GM23338 (cell line): ENCODE measurements at regions not wholly inside any gene's neighbourhood (a gene's known extent, or its start where the extent isn't known, plus 50 kb on each side); places are given as distances from the start of the nearest gene placed in this dataset.

ENCODE experiments used
- ATAC-seq: fragments of 200-7000 bp; cut with Tn5 transposase; 3 replicates; pipeline ENCODE4 v1.9.1; 2020
- DNase-seq: peaks from one replicate; pipeline ENCODE4 v3.0.0-alpha.2; 2015; ENCODE audit warnings: low spot score
- H2AFZ ChIP-seq: fragments of 200-600 bp; sonication (generic); 2 replicates; pipeline ENCODE4 v1.8.0; 2016; ENCODE audit warnings: antibody characterized with exemption, mild to moderate bottlenecking, moderate library complexity
- H3F3A ChIP-seq: fragments of 200-600 bp; sonication (generic); replicated peaks from 2 replicates; pipeline ENCODE4 v1.8.0; 2017; ENCODE audit warnings: antibody characterized with exemption, mixed run types, low read depth
- H3K27ac ChIP-seq: fragments of 200-600 bp; sonication (generic); 2 replicates; pipeline ENCODE4 v1.6.1; 2016; ENCODE audit warnings: low read depth
- H3K27me3 ChIP-seq: fragments of 200-600 bp; sonication (generic); 2 replicates; pipeline ENCODE4 v1.8.0; 2016; ENCODE audit warnings: mild to moderate bottlenecking, mixed run types, moderate library complexity; ENCODE audit not compliant: insufficient read depth
- H3K36me3 ChIP-seq: fragments of 200-600 bp; sonication (generic); 2 replicates; pipeline ENCODE4 v1.8.0; 2016; ENCODE audit warnings: mild to moderate bottlenecking; ENCODE audit not compliant: insufficient read depth
- H3K4me1 ChIP-seq: fragments of 200-600 bp; sonication (generic); 2 replicates; pipeline ENCODE4 v1.8.0; 2016; ENCODE audit warnings: mild to moderate bottlenecking, moderate library complexity; ENCODE audit not compliant: insufficient read depth
- H3K4me2 ChIP-seq: fragments of 200-600 bp; sonication (generic); 2 replicates; pipeline ENCODE4 v1.7.1; 2017; ENCODE audit warnings: mixed run types
- H3K4me3 ChIP-seq: fragments of 200-600 bp; sonication (generic); 2 replicates; pipeline ENCODE4 v1.6.1; 2016; ENCODE audit warnings: mixed run types
- H3K79me2 ChIP-seq: fragments of 200-600 bp; sonication (generic); replicated peaks from 2 replicates; pipeline ENCODE4 v1.8.0; 2017; ENCODE audit warnings: mild to moderate bottlenecking; ENCODE audit not compliant: insufficient read depth
- H3K9me2 ChIP-seq: fragments of 200-600 bp; sonication (generic); 2 replicates; pipeline ENCODE4 v1.8.0; 2017; ENCODE audit not compliant: insufficient read depth
- H4K20me1 ChIP-seq: fragments of 200-600 bp; sonication (generic); replicated peaks from 2 replicates; pipeline ENCODE4 v1.8.0; 2017; ENCODE audit warnings: mild to moderate bottlenecking; ENCODE audit not compliant: insufficient read depth
- H3K27ac Mint-ChIP-seq: 2 replicates; pipeline ENCODE4 v1.8.0; 2020; ENCODE audit warnings: inconsistent platforms, mild to moderate bottlenecking, moderate library complexity, mixed read lengths
- H3K27me3 Mint-ChIP-seq: 3 replicates; pipeline ENCODE4 v1.8.0; 2022; ENCODE audit warnings: low read depth, mild to moderate bottlenecking, moderate library complexity, mixed read lengths, inconsistent platforms; ENCODE audit not compliant: insufficient read depth, poor library complexity
- H3K36me3 Mint-ChIP-seq: 3 replicates; pipeline ENCODE4 v1.8.0; 2021; ENCODE audit warnings: low read depth, mild to moderate bottlenecking, inconsistent platforms, moderate library complexity, mixed read lengths
- H3K4me1 Mint-ChIP-seq: 3 replicates; pipeline ENCODE4 v1.8.0; 2020; ENCODE audit warnings: mild to moderate bottlenecking, inconsistent platforms, mixed read lengths
- H3K4me3 Mint-ChIP-seq: 3 replicates; pipeline ENCODE4 v1.8.0; 2021; ENCODE audit warnings: moderate library complexity, mild to moderate bottlenecking, inconsistent platforms, mixed read lengths
- H3K9me3 Mint-ChIP-seq: 3 replicates; pipeline ENCODE4 v1.8.0; 2020; ENCODE audit warnings: moderate library complexity, mild to moderate bottlenecking, inconsistent platforms, mixed read lengths
- CTCF ChIP-seq, 2 experiments: fragments of 200-600 bp in 1 of 2; sonication (generic) in 1 of 2; conservative IDR thresholded peaks; 2 replicates each; pipeline versions ENCODE4 v1.5.1 to v1.6.1; 2016 to 2017; ENCODE audit warnings: antibody characterized with exemption in 2 of 2, low read depth in 2 of 2, mild to moderate bottlenecking in 2 of 2, moderate library complexity in 1 of 2
- EZH2 ChIP-seq: fragments of 200-600 bp; sonication (generic); IDR thresholded peaks from one replicate; pipeline ENCODE4 v1.8.0; 2017; ENCODE audit warnings: antibody characterized with exemption, mild to moderate bottlenecking, low read depth; ENCODE audit not compliant: unreplicated experiment
- EZH2phosphoT487 ChIP-seq: fragments of 200-600 bp; sonication (generic); IDR thresholded peaks from one replicate; pipeline ENCODE4 v1.8.1; 2018; ENCODE audit warnings: antibody characterized with exemption; ENCODE audit not compliant: unreplicated experiment
- POLR2AphosphoS5 ChIP-seq: IDR thresholded peaks from 2 replicates; pipeline ENCODE4 v1.6.1; 2016; ENCODE audit warnings: antibody characterized with exemption, low read depth
- STAT1 ChIP-seq: IDR thresholded peaks from one replicate; pipeline ENCODE4 v1.6.1; 2016; ENCODE audit warnings: antibody characterized with exemption; ENCODE audit not compliant: unreplicated experiment
- ZNF114 ChIP-seq: fragments of 250-450 bp; sonication (Bioruptor Pico); IDR thresholded peaks from 2 replicates; pipeline ENCODE4 v1.5.0; 2020; ENCODE audit warnings: mild to moderate bottlenecking, moderate library complexity
- ZNF331 ChIP-seq: fragments of 250-450 bp; sonication (Bioruptor Pico); IDR thresholded peaks from 2 replicates; pipeline ENCODE4 v1.5.0; 2020; ENCODE audit warnings: low read depth, mild to moderate bottlenecking, moderate library complexity
- TF ChIP-seq, protein P1 (sequence below): fragments of 250-450 bp; sonication (Bioruptor Pico); IDR thresholded peaks from 2 replicates; pipeline ENCODE4 v1.5.0; 2020; ENCODE audit warnings: mild to moderate bottlenecking, moderate library complexity
- TF ChIP-seq, protein P2 (sequence below): IDR thresholded peaks from one replicate; pipeline ENCODE4 v1.6.1; 2018; ENCODE audit warnings: antibody characterized with exemption; ENCODE audit not compliant: unreplicated experiment

DNA sequence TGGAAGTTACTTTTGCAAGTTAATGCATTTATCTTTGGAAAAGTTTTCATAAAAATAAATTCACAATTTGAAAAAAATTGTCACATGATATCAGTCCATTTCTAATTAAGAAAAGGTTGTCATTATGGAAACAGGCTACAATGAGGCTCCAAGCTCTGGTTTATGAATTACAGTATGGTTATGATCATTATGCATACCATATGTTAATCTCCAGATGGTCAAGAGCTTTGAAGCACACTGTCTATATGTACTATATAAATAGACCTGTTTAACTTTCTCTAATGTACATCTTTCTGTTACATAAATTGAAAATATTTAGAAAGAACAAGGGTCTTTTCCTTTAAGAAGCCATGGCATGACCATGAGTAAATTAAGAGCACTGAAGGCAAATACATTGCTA lies 2338.8 kb downstream of the PCDH7 start:
- Mint-ChIP-seq H3K4me1 (peaks cover 11% of the 10 kb centered on the region; the same call in 2 of the 3 replicates), H3K27ac (no peak overlapping the region), H3K27me3 (peaks cover 1% of the 10 kb centered on the region), H3K4me3 (no peak overlapping the region), H3K9me3 (no peaks in the 10 kb centered on the region), H3K36me3 (no peaks in the 10 kb centered on the region)
- no peaks in the 10 kb centered on the region for H3K27me3 ChIP-seq
- no peak overlapping the region for H3K4me3 ChIP-seq
- ATAC-seq (no peak), DNase-seq (no peak)
- H3K4me1 ChIP-seq, result peaks cover 10% of the 10 kb centered on the region; the same call in 1 of the 2 replicates
- H3F3A ChIP-seq, result no peaks in the 10 kb centered on the region
- no peaks in the 10 kb centered on the region for H3K79me2 ChIP-seq
- TF ChIP-seq, protein P1, sequence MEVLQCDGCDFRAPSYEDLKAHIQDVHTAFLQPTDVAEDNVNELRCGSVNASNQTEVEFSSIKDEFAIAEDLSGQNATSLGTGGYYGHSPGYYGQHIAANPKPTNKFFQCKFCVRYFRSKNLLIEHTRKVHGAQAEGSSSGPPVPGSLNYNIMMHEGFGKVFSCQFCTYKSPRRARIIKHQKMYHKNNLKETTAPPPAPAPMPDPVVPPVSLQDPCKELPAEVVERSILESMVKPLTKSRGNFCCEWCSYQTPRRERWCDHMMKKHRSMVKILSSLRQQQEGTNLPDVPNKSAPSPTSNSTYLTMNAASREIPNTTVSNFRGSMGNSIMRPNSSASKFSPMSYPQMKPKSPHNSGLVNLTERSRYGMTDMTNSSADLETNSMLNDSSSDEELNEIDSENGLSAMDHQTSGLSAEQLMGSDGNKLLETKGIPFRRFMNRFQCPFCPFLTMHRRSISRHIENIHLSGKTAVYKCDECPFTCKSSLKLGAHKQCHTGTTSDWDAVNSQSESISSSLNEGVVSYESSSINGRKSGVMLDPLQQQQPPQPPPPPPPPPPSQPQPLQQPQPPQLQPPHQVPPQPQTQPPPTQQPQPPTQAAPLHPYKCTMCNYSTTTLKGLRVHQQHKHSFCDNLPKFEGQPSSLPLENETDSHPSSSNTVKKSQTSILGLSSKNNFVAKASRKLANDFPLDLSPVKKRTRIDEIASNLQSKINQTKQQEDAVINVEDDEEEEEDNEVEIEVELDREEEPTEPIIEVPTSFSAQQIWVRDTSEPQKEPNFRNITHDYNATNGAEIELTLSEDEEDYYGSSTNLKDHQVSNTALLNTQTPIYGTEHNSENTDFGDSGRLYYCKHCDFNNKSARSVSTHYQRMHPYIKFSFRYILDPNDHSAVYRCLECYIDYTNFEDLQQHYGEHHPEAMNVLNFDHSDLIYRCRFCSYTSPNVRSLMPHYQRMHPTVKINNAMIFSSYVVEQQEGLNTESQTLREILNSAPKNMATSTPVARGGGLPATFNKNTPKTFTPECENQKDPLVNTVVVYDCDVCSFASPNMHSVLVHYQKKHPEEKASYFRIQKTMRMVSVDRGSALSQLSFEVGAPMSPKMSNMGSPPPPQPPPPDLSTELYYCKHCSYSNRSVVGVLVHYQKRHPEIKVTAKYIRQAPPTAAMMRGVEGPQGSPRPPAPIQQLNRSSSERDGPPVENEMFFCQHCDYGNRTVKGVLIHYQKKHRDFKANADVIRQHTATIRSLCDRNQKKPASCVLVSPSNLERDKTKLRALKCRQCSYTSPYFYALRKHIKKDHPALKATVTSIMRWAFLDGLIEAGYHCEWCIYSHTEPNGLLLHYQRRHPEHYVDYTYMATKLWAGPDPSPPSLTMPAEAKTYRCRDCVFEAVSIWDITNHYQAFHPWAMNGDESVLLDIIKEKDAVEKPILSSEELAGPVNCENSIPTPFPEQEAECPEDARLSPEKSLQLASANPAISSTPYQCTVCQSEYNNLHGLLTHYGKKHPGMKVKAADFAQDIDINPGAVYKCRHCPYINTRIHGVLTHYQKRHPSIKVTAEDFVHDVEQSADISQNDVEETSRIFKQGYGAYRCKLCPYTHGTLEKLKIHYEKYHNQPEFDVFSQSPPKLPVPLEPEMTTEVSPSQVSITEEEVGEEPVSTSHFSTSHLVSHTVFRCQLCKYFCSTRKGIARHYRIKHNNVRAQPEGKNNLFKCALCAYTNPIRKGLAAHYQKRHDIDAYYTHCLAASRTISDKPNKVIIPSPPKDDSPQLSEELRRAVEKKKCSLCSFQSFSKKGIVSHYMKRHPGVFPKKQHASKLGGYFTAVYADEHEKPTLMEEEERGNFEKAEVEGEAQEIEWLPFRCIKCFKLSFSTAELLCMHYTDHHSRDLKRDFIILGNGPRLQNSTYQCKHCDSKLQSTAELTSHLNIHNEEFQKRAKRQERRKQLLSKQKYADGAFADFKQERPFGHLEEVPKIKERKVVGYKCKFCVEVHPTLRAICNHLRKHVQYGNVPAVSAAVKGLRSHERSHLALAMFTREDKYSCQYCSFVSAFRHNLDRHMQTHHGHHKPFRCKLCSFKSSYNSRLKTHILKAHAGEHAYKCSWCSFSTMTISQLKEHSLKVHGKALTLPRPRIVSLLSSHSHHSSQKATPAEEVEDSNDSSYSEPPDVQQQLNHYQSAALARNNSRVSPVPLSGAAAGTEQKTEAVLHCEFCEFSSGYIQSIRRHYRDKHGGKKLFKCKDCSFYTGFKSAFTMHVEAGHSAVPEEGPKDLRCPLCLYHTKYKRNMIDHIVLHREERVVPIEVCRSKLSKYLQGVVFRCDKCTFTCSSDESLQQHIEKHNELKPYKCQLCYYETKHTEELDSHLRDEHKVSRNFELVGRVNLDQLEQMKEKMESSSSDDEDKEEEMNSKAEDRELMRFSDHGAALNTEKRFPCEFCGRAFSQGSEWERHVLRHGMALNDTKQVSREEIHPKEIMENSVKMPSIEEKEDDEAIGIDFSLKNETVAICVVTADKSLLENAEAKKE (CRISPR knock-in tag), result no peak
- TF ChIP-seq ZNF114 (CRISPR knock-in tag), result no peak
- no peak for TF ChIP-seq EZH2phosphoT487
- no peak for TF ChIP-seq ZNF331 (CRISPR knock-in tag)
- TF ChIP-seq, protein P2, sequence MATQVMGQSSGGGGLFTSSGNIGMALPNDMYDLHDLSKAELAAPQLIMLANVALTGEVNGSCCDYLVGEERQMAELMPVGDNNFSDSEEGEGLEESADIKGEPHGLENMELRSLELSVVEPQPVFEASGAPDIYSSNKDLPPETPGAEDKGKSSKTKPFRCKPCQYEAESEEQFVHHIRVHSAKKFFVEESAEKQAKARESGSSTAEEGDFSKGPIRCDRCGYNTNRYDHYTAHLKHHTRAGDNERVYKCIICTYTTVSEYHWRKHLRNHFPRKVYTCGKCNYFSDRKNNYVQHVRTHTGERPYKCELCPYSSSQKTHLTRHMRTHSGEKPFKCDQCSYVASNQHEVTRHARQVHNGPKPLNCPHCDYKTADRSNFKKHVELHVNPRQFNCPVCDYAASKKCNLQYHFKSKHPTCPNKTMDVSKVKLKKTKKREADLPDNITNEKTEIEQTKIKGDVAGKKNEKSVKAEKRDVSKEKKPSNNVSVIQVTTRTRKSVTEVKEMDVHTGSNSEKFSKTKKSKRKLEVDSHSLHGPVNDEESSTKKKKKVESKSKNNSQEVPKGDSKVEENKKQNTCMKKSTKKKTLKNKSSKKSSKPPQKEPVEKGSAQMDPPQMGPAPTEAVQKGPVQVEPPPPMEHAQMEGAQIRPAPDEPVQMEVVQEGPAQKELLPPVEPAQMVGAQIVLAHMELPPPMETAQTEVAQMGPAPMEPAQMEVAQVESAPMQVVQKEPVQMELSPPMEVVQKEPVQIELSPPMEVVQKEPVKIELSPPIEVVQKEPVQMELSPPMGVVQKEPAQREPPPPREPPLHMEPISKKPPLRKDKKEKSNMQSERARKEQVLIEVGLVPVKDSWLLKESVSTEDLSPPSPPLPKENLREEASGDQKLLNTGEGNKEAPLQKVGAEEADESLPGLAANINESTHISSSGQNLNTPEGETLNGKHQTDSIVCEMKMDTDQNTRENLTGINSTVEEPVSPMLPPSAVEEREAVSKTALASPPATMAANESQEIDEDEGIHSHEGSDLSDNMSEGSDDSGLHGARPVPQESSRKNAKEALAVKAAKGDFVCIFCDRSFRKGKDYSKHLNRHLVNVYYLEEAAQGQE, result no peak
- no peak for TF ChIP-seq CTCF (conservative IDR thresholded peaks at IDR 0.05; ENCODE audit: low read depth in 2 of 2)
- no peak for TF ChIP-seq STAT1
- TF ChIP-seq POLR2AphosphoS5, result no peak
- no peak for TF ChIP-seq EZH2
- no peak overlapping the region for H3K4me2 ChIP-seq
- H2AFZ ChIP-seq, result no peak overlapping the region
- H3K27ac ChIP-seq, result no peak overlapping the region
- H3K9me2 ChIP-seq, result no peaks in the 10 kb centered on the region
- no peaks in the 10 kb centered on the region for H4K20me1 ChIP-seq
- no peaks in the 10 kb centered on the region for H3K36me3 ChIP-seq
